NK-92 treated with Interleukin-12 subunit alpha and Interleukin-12 subunit beta, amount 100 ng/mL, for 24 hours (cell line): ENCODE measurements at regions not wholly inside any gene's neighbourhood (a gene's known extent, or its start where the extent isn't known, plus 50 kb on each side); places are given as distances from the start of the nearest gene placed in this dataset.

Experiments used
- DNase-seq: peaks from one replicate; lab custom pipeline; 2025; lab: John Stamatoyannopoulos, UW

GRCh38 chr2:149743842-149744448, 156.4 kb upstream of the MMADHC start:
- DNase-seq, result no peak

- no peak for DNase-seq
Measured at GRCh38 chr2:149741646-149742045, 154.1 kb upstream of the MMADHC start.

- DNase-seq, result no peak
Measured at GRCh38 chr2:149740490-149740889, 152.9 kb upstream of the MMADHC start.

GRCh38 chr2:149739883-149740265, 152.3 kb upstream of the MMADHC start:
- DNase-seq, result no peak

GRCh38 chr2:149739171-149739882, 151.8 kb upstream of the MMADHC start:
- DNase-seq, result no peak

- no peak for DNase-seq
Measured at GRCh38 chr2:149738767-149739166, 151.2 kb upstream of the MMADHC start.

- DNase-seq, result no peak
Measured at GRCh38 chr2:149737896-149738295, 150.3 kb upstream of the MMADHC start.

- DNase-seq, result no peak
Measured at GRCh38 chr2:149735237-149735958, 147.8 kb upstream of the MMADHC start.

GRCh38 chr2:149733936-149734685, 146.5 kb upstream of the MMADHC start:
- DNase-seq, result no peak

- DNase-seq, result no peak
Measured at GRCh38 chr2:149732730-149733290, 145.2 kb upstream of the MMADHC start.

GRCh38 chr2:149732001-149732685, 144.6 kb upstream of the MMADHC start:
- no peak for DNase-seq

GRCh38 chr2:149731079-149731478, 143.5 kb upstream of the MMADHC start:
- no peak for DNase-seq

GRCh38 chr2:149729586-149729985, 142.0 kb upstream of the MMADHC start:
- DNase-seq, result no peak

- DNase-seq, result no peak
Measured at GRCh38 chr2:149727927-149728326, 140.4 kb upstream of the MMADHC start.

- DNase-seq, result no peak
Measured at GRCh38 chr2:149725234-149725633, 137.7 kb upstream of the MMADHC start.

- DNase-seq, result no peak
Measured at GRCh38 chr2:149724091-149724490, 136.5 kb upstream of the MMADHC start.

- no peak for DNase-seq
Measured at GRCh38 chr2:149720615-149721014, 133.0 kb upstream of the MMADHC start.

GRCh38 chr2:149719695-149720094, 132.1 kb upstream of the MMADHC start:
- no peak for DNase-seq

- DNase-seq, result no peak
Measured at GRCh38 chr2:149716687-149717086, 129.1 kb upstream of the MMADHC start.

- DNase-seq, result no peak
Measured at GRCh38 chr2:149715894-149716293, 128.3 kb upstream of the MMADHC start.

GRCh38 chr2:149715005-149715592, 127.5 kb upstream of the MMADHC start:
- DNase-seq, result no peak
